ENCODE measurements at regions not wholly inside any gene's neighbourhood (a gene's known extent, or its start where the extent isn't known, plus 50 kb on each side); places are given as distances from the start of the nearest gene placed in this dataset.

DNA sequence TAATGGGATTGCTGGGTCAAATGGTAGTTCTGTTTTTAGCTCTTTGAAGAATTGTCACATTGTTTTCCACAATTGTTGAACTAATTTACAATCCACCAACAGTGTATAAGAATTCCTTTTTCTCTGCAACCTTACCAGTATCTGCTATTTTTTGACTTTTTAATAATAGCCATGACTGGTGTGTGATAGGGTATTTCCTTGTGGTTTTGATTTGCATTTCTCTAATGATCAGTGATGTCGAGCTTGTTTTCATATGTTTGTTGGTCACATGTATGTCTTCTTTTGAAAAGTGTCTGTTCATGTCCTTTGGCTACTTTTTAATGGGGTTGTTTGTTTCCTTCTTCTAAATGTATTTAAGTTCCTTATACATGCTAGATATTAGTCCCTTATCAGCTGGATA, 322.3 kb downstream of the CDH2 start:
- TF ChIP-seq, protein P1, sequence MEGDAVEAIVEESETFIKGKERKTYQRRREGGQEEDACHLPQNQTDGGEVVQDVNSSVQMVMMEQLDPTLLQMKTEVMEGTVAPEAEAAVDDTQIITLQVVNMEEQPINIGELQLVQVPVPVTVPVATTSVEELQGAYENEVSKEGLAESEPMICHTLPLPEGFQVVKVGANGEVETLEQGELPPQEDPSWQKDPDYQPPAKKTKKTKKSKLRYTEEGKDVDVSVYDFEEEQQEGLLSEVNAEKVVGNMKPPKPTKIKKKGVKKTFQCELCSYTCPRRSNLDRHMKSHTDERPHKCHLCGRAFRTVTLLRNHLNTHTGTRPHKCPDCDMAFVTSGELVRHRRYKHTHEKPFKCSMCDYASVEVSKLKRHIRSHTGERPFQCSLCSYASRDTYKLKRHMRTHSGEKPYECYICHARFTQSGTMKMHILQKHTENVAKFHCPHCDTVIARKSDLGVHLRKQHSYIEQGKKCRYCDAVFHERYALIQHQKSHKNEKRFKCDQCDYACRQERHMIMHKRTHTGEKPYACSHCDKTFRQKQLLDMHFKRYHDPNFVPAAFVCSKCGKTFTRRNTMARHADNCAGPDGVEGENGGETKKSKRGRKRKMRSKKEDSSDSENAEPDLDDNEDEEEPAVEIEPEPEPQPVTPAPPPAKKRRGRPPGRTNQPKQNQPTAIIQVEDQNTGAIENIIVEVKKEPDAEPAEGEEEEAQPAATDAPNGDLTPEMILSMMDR (conservative IDR thresholded peaks at IDR 0.05 in 1 of 2, IDR thresholded peaks at IDR 0.05 in 1 of 2; ENCODE audit: low read depth in 1 of 2, low read length in 2 of 2): no peak
- TF ChIP-seq EZH2 (IDR thresholded peaks at IDR 0.05; ENCODE audit: low read length, missing control alignments): no peak
- no peak overlapping the region for H2AFZ ChIP-seq (ENCODE audit: low read length)
- DNase-seq (ENCODE audit: low read depth in 2 of 2): no peak
- no peak overlapping the region for H3K4me2 ChIP-seq (ENCODE audit: extremely low read depth, insufficient read depth, low read length)
- no peak overlapping the region for H3K27ac ChIP-seq (ENCODE audit: insufficient read depth, low read length)
- H3K9ac ChIP-seq (ENCODE audit: insufficient read depth, low read length): no peak overlapping the region
- no peaks in the 10 kb centered on the region for H3K4me1 ChIP-seq (ENCODE audit: control insufficient read depth, extremely low read depth, insufficient read depth, low read length)
- H3K4me3 ChIP-seq (replicated peaks in 1 of 4; ENCODE audit: control extremely low read depth in 1 of 4, insufficient read depth in 1 of 4, low read depth in 3 of 4, low read length in 4 of 4): no peak overlapping the region
- H3K36me3 ChIP-seq (ENCODE audit: control insufficient read depth, insufficient read depth, low read length): no peaks in the 10 kb centered on the region
- H4K20me1 ChIP-seq (ENCODE audit: control insufficient read depth, extremely low read depth, insufficient read depth, low read length): no peaks in the 10 kb centered on the region
- H3K79me2 ChIP-seq (ENCODE audit: control insufficient read depth, insufficient read depth, low read length): no peaks in the 10 kb centered on the region
- no peaks in the 10 kb centered on the region for H3K9me3 ChIP-seq (ENCODE audit: control insufficient read depth, insufficient read depth, low read depth, low read length)
- H3K27me3 ChIP-seq (ENCODE audit: control insufficient read depth, insufficient read depth, low read length): no peaks in the 10 kb centered on the region

DNA sequence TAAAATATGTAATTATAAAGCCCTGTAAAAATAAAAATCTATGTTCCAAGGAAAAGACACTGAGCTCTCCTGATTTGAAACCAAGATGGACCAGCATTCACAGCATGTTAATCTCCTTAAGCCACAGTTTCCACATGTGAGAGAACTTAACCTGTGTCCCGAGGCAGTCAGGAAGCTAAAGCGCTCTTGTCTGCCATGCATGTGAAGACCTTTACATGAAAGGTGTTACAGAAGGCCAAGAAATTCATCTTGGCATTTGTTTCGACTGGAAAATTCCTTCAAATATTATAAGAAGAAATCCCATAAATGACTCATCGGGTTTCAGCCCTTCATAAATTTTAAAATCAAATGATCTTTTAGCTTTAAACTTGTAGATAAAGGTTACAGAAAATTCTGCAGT, 328.6 kb downstream of the CDH2 start:
- H3K9me3 ChIP-seq (ENCODE audit: control insufficient read depth, insufficient read depth, low read depth, low read length): no peaks in the 10 kb centered on the region
- no peak overlapping the region for H2AFZ ChIP-seq (ENCODE audit: low read length)
- TF ChIP-seq, protein P1 (conservative IDR thresholded peaks at IDR 0.05 in 1 of 2, IDR thresholded peaks at IDR 0.05 in 1 of 2; ENCODE audit: low read depth in 1 of 2, low read length in 2 of 2): no peak
- TF ChIP-seq EZH2 (IDR thresholded peaks at IDR 0.05; ENCODE audit: low read length, missing control alignments): no peak
- H3K4me2 ChIP-seq (ENCODE audit: extremely low read depth, insufficient read depth, low read length): no peak overlapping the region
- no peaks in the 10 kb centered on the region for H4K20me1 ChIP-seq (ENCODE audit: control insufficient read depth, extremely low read depth, insufficient read depth, low read length)
- H3K9ac ChIP-seq (ENCODE audit: insufficient read depth, low read length): no peak overlapping the region
- no peaks in the 10 kb centered on the region for H3K36me3 ChIP-seq (ENCODE audit: control insufficient read depth, insufficient read depth, low read length)
- no peaks in the 10 kb centered on the region for H3K27me3 ChIP-seq (ENCODE audit: control insufficient read depth, insufficient read depth, low read length)
- no peaks in the 10 kb centered on the region for H3K4me1 ChIP-seq (ENCODE audit: control insufficient read depth, extremely low read depth, insufficient read depth, low read length)
- H3K27ac ChIP-seq (ENCODE audit: insufficient read depth, low read length): no peak overlapping the region
- H3K79me2 ChIP-seq (ENCODE audit: control insufficient read depth, insufficient read depth, low read length): no peaks in the 10 kb centered on the region
- no peak overlapping the region for H3K4me3 ChIP-seq (replicated peaks in 1 of 4; ENCODE audit: control extremely low read depth in 1 of 4, insufficient read depth in 1 of 4, low read depth in 3 of 4, low read length in 4 of 4)
- no peak for DNase-seq (ENCODE audit: low read depth in 2 of 2)

DNA sequence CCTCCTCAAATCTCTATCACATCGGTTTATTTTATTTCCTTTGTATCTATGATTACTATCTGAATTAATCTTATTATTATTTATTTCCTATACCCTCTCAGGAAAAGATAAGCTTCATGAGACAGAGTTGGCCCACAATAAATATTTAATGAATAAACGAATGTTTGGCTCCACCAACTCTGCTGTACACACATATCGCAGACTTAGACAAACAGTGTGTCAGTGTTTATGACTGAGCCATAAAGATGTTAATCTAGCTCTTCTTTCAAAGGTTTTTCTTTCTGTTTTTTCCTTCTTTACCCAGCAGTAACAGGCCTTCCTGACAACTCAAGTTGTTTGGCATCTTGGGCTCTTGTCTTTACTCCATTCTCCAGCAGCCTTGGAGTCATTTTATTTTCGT, 329.5 kb downstream of the CDH2 start:
- Histone ChIP-seq H3K4me2 (ENCODE audit: extremely low read depth, insufficient read depth, low read length) (no peak overlapping the region), H3K9ac (ENCODE audit: insufficient read depth, low read length) (no peak overlapping the region), H3K36me3 (ENCODE audit: control insufficient read depth, insufficient read depth, low read length) (no peaks in the 10 kb centered on the region), H3K79me2 (ENCODE audit: control insufficient read depth, insufficient read depth, low read length) (no peaks in the 10 kb centered on the region), H3K27ac (ENCODE audit: insufficient read depth, low read length) (no peak overlapping the region), H3K4me3 (replicated peaks in 1 of 4; ENCODE audit: control extremely low read depth in 1 of 4, insufficient read depth in 1 of 4, low read depth in 3 of 4, low read length in 4 of 4) (no peak overlapping the region), H3K4me1 (ENCODE audit: control insufficient read depth, extremely low read depth, insufficient read depth, low read length) (no peaks in the 10 kb centered on the region), H2AFZ (ENCODE audit: low read length) (no peak overlapping the region), H3K27me3 (ENCODE audit: control insufficient read depth, insufficient read depth, low read length) (no peaks in the 10 kb centered on the region), H3K9me3 (ENCODE audit: control insufficient read depth, insufficient read depth, low read depth, low read length) (no peaks in the 10 kb centered on the region), H4K20me1 (ENCODE audit: control insufficient read depth, extremely low read depth, insufficient read depth, low read length) (no peaks in the 10 kb centered on the region)
- no peak for DNase-seq (ENCODE audit: low read depth in 2 of 2)
- no peak for TF ChIP-seq EZH2 (IDR thresholded peaks at IDR 0.05; ENCODE audit: low read length, missing control alignments)
- TF ChIP-seq, protein P1 (conservative IDR thresholded peaks at IDR 0.05 in 1 of 2, IDR thresholded peaks at IDR 0.05 in 1 of 2; ENCODE audit: low read depth in 1 of 2, low read length in 2 of 2): no peak

All from fibroblast of lung (primary cell).